WI38 (cell line): ENCODE measurements at regions not wholly inside any gene's neighbourhood (a gene's known extent, or its start where the extent isn't known, plus 50 kb on each side); places are given as distances from the start of the nearest gene placed in this dataset.

ENCODE experiments used
- H3K4me3 ChIP-seq: 2 replicates; pipeline ENCODE4 v1.5.1; 2011; ENCODE audit warnings: low read depth, mild to moderate bottlenecking, control low read depth, low read length
- CTCF ChIP-seq: IDR thresholded peaks from 2 replicates; pipeline ENCODE4 v1.5.1; 2012; ENCODE audit warnings: low read depth, mild to moderate bottlenecking, control low read depth, low read length

GRCh38 chr2:150963336-150963735 is 298.3 kb downstream of the RBM43 start:
- H3K4me3 ChIP-seq: no peak overlapping the region
- TF ChIP-seq CTCF: no peak

GRCh38 chr2:150955231-150955630 is 306.4 kb downstream of the RBM43 start:
- H3K4me3 ChIP-seq: no peak overlapping the region

GRCh38 chr2:150946831-150947230 is 314.8 kb downstream of the RBM43 start:
- no peak overlapping the region for H3K4me3 ChIP-seq
- TF ChIP-seq CTCF: no peak

More at GRCh38 chr2:150955231-150955630, 306.4 kb downstream of the RBM43 start:
- TF ChIP-seq CTCF: no peak

DNA sequence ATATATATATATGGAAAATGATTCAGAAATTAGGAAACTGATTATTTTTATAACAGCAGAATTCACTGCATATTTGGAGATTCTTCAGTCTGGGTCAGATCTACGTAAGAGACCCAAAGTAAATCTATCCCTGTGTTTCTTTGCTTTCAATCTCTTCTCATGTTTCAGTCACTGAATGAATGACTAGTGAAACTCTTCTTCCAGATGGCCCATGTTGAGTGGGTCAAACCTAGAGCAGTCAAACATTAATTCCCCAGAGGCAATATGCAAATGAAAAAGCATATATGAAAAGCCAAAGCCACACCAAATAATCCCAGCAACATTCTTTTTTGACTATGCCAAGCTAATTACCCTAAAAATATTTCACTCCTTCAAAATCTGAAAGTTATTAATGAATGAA is 317.3 kb downstream of the RBM43 start:
- no peak for TF ChIP-seq CTCF
- H3K4me3 ChIP-seq: no peak overlapping the region

GRCh38 chr2:150939087-150939486 is 322.6 kb downstream of the RBM43 start:
- no peak overlapping the region for H3K4me3 ChIP-seq
- no peak for TF ChIP-seq CTCF

DNA sequence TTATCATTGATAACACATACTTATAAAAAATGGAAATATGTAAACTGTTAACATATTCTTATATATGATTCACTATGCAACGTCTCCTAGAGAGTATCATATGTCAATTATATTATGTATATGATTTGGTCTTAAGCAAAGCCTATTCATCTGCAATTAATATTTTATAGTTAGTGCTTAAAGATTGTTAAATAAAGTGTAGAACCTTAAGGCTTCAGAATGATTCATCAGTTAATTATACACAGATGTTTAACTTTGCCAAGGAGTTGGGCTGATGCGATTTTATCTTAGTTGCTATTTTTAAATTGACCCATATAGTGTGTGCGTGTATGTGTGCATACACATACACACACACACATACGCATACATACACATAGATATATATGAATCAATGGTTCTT is 323.1 kb downstream of the RBM43 start:
- no peak overlapping the region for H3K4me3 ChIP-seq
- no peak for TF ChIP-seq CTCF

DNA sequence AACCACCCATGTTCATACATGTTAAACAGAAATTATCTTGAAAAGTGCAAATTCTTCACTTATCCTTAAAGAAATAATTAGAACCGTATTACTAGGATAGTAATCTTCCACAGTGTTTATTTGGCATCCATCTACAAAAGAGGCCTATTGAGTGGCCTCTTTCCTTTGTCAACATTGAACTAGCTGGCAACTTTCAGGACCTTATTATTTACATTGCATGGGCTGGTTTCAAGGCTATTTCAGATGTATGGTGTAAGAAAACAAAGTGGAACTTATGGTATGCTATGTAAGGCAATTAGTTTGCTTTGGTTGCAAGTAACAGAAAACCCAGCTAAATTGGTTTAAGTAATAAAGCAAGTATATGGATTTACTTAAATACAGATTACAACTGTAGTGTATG is 324.6 kb downstream of the RBM43 start:
- TF ChIP-seq CTCF: no peak
- H3K4me3 ChIP-seq: no peak overlapping the region

- TF ChIP-seq CTCF: no peak
- no peak overlapping the region for H3K4me3 ChIP-seq
Observed at GRCh38 chr2:150931451-150931850, 330.2 kb downstream of the RBM43 start.
